HG02981 (cell line): ENCODE measurements at regions not wholly inside any gene's neighbourhood (a gene's known extent, or its start where the extent isn't known, plus 50 kb on each side); places are given as distances from the start of the nearest gene placed in this dataset.

Experiments
- ATAC-seq: cut with Tn5 transposase; IDR thresholded peaks from one replicate; pipeline ENCODE4 v1.9.1; 2021; ENCODE audit warnings: mild to moderate bottlenecking, moderate library complexity; ENCODE audit not compliant: unreplicated experiment

DNA sequence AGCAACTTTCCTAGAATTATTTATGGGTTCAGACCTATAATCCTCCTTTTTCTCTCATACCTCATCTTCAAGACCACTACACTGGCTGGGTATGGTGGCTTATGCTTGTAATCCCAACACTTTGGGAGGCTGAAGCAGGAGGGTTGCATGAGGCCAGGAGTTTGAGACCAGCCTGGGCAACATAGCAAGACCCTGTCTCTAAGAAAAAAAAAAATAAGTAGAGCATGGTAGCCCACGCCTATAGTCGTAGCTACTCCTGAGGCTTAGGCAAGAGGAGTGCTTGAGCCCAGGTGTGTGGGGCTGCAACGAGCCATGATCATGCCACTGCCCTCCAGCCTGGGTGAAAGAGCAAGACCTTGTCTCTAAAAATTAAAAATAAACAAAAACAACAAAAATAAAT, 832.4 kb downstream of the PCDH18 start:
- ATAC-seq, result no peak

DNA sequence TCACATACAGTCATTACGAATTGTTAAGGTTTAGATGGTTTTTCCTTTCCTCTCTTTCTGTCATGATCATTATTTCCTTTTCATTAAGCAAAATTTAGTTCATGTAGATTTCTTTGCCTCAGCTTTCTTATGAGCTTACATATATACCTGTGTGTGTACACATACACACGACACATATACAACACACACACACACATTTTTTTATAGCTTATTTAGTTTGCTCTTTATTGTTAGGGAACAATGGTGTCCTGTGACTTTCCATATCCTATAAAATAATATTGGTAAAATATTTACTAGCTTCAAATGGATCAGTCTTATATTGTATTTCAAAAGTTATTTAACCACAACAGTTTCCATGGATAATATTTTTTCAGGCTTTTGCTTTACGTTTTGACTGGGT, 840.7 kb downstream of the PCDH18 start:
- ATAC-seq, result no peak

DNA sequence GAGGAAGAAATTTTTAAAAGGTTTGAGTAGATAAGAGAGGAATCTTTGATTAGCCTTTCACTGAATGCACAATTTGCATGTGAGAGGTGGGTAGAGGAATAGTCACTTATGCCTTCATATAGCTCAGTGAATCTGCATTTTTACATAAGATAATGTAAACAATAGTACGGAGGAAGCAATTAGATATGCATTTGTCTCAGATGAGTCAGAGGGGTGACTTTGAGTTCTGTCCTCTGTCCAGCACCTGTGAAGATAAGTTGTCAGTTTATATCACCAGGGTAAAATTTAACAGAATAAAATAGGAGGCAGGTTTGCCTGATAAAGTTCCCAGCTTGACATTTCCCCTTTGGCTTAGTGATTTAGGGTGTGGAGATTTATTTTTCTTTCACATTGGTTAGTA, 841.9 kb downstream of the PCDH18 start:
- ATAC-seq, result no peak

DNA sequence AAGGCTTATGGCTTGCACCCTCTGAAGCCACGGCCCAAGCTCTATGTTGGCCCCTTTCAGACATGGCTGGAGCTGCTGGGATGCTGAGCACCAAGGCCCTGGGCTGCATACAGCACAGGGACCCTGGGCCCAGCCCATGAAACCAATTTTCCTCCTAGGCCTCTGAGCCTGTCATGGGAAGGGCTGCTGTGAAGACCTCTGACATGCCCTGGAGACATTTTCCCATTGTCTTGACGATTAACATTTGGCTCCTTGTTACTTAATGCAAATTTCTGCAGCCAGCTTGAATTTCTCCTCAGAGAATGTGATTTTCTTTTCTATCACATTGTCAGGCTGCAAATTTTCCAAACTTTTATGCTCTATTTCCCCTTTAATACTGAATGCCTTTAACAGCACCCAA, 844.7 kb downstream of the PCDH18 start:
- no peak for ATAC-seq

DNA sequence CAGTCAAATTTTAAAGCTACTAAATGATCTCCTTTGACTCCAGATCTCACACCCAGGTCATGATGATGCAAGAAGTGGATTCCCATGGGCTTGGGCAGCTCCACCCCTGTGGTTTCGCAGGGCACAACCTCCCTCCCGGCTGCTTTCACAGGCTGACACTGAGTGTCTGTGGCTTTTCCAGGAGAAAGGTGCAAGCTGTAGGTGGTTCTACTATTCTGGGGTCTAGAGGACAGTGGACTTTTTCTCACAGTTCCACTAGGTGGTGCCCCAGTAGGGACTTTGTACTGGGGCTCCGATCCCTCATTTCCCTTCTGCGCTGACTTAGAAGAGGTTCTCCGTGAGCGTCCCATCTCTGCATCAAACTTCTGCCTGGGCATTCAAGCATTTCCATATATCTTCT, 845.2 kb downstream of the PCDH18 start:
- ATAC-seq, result no peak

DNA sequence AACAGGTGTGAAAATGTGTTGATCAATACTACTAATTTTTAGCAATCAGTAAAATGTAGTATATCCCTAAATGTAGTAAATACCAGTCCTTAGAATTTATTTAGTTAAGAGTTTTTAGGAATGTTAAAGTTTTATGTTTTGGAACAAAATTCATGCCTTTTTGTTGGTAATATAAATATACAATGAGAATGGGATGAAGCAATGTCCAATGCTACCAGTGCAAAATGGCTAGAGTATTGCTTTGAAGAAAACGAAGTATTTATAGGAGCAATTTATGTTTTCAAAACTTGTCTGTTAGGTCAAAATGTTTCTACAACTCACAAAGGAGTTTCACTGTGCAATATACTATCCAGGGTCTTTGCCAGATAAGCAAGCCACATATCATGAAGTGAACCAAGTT, 851.5 kb downstream of the PCDH18 start:
- no peak for ATAC-seq

DNA sequence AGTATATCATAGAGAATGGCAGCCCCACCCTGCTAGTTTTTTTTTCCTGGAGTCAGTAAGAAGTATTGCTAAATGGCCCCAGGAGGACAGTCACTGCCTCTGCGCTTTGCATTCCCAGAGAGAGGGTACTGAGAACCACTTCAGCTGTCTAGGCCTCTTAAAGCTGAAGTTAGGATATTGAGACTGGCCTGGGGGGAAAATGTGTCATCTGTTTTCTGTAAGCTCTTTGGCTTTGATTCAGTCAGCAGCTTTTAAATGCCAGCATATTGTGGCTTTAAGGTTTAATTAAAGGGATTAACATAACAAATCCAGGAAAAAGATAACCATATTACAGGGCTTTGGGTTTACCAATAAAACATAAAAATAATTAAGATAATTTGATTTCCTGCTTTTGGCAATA, 852.0 kb downstream of the PCDH18 start:
- ATAC-seq, result no peak

DNA sequence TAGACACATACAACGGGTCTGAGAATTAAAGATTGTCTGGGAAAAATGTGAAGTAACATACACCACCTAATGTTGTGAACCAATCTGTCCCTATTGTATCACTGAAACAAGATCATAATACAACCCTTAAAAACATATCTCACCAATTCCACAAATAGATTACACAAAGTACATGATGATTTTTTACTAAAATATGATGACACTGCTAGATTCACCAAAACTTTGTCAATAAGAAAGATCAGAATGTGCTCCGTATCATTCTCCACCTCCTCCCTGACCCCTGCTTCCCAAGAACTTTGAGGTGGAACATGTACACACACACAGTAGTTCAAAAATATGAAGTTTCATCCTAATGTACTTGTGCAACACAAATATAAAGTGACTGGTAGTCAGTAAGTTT, 862.0 kb downstream of the PCDH18 start:
- ATAC-seq, result no peak

DNA sequence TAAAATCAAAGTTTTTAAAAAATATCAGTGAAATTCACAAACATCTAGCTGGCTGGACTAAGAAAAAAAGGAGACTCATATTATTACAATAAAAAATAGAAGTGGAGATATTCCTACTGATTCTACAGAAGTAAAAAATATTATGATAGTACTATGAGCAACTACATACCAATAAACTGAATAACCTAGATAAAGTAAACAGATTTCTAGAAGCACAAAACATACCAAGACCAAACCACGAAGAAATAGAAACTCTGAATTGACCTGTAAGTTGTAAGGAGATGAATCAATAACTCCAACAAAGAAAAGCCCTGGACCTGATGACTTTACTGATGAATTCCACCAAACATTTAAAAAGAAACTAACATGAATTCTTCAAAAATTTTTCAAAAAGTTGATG, 867.3 kb downstream of the PCDH18 start:
- ATAC-seq, result no peak

DNA sequence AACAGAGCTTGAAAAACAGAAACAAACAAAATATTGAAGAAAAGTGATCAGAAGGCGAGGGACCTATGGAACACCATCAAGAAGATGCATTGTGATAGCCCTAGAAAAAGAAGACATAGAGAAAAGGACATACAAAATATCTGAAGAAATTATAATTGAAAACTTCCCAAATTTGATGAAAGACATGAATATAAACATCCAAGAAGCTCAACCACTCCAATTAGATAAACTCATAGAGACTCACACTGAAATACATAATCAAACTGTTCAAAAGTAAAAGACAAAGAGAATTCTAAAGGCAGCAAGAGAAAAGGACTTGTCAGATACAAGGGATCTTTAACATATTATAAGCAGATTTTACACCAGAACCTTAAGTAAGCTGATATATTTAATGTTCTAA, 869.8 kb downstream of the PCDH18 start:
- ATAC-seq, result no peak

DNA sequence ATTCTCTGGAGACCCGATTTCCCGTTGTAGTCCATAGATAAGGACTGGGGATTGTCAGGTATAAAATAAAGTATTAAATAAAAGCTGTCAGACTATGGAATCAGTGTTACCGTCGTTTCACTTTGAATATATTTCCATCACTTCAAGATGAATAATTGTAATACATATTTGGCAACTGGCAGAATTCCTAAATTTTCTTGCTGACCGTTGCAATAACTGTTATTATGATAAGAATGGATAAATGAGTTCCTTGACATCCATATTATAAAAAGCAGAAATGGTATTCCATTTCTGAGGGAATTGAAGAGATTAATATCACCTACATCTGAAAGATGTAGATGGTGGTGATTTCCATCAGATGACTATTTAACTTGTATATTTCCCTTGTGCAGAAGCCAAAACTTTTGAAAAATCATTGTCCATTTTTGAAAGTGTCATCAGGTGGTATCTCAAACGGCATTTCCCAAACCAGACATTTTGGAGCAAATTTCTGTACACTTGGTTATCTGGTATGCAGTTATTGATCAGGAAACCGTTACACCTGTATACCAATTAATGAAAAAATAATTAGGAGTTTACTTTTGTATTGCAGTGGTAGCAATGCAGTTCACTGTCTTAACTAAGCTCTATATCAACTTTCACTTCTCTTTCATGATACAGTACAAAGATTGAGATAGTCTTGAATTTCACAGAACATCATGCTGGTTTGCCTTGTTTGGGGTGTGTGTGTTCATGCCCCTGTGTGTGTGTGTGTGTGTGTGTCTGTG, 878.5 kb downstream of the PCDH18 start:
- no peak for ATAC-seq

DNA sequence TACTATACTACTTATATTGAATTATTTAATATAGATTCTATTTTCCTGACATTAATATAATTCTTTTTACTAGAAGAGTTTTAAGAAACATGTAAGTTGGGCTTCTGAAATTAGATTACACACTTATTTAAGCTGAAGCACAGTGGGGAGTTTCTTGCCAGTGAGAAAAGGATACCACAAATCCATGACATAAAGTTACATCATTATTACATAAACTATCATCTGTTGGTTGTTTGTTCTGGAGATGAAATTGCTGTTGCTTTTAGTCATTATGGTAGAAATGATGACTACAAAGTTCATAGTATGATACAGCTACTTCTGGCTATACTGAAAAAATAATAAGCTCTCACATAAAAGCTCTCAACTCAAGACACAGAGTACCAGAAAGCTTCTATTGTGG, 880.4 kb downstream of the PCDH18 start:
- no peak for ATAC-seq

DNA sequence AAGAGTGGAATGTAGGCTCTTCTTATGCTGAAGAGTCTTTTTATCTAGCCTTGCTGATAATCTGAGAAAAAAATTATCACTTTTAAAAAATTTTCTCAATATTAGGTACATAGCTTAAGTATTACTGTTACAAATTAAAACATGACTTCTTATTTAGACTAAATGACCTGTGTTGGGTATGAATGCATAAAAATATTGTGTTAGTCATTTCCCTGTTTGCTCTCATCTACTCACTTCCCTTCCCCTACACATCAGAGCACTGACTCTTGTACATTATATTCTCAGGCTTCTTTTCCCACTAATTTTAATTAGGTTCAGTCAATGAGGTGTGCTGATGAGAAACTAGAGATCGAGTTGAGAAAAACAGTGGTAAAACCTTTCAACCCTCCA, 881.0 kb downstream of the PCDH18 start:
- peak; percentile 37 for ATAC-seq

DNA sequence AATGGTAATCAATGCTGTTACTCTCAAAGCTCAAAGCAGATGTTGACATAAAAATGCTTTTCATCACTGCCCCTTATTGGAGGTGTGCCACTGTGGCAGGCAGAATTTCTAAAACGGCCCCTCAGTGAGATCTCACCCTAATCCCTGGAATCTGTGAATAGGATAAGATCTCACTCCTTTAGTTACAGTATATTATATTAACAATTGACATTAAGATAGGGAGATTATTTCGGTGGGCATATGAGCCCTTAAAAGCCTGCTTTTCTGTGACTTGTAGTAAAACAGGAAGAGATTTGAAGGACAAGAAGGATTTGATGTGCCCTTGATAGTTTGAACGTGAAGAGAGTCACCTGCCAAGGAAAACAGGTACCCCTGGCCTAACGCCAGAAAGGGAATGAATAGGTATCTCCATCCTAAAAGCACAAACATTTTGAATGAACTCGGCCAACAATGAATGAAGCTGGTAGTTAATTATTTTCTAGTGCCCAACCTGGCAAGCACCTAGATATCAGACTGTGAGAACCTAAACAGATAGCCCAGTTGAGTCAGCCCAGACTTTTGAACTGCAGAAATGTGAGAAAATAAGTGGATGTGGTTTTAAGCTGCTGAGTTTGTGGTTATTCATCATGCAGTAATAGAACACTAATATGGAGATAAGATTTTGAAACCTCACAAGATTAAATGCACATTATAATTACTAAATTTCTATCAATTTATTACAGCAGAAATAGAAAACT, 881.6 kb downstream of the PCDH18 start:
- ATAC-seq, result peak; percentile 89

DNA sequence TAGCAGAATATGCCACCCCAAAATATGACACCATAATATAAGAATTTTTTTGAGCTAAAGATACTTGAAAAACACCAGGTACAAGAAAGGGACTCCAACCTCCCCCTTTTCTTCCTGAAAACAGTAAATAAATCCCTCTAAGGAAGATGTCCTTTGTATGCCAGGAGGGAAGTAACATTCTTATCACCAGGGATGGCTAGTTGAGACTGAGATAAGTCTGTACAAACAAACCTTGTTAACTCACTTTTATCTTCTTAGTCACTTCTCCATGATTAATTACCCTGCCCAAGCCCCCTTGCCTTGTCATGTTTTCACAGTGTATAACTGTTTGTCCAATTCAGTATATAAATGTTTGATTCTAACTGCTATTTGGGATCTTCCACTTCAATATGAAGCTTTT, 888.0 kb downstream of the PCDH18 start:
- ATAC-seq, result no peak

DNA sequence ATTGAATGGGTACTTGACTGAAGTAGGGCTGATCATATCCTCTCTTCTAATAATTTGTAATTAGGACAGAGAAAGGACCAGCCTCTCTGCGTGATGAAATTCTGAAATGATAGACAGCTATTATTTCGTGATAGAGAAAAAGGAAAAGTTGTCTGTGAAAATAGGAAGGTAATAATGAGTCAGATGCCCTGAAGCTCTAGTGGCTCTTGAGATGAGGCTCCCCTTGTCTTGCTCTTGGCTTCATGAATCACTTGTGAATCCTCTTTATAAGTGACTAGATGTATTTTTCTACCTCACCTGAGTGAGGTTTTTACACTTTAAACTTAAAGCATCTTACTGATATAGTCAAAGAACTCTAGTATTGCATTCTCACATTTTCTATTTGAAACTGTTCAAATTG, 888.9 kb downstream of the PCDH18 start:
- ATAC-seq, result no peak

DNA sequence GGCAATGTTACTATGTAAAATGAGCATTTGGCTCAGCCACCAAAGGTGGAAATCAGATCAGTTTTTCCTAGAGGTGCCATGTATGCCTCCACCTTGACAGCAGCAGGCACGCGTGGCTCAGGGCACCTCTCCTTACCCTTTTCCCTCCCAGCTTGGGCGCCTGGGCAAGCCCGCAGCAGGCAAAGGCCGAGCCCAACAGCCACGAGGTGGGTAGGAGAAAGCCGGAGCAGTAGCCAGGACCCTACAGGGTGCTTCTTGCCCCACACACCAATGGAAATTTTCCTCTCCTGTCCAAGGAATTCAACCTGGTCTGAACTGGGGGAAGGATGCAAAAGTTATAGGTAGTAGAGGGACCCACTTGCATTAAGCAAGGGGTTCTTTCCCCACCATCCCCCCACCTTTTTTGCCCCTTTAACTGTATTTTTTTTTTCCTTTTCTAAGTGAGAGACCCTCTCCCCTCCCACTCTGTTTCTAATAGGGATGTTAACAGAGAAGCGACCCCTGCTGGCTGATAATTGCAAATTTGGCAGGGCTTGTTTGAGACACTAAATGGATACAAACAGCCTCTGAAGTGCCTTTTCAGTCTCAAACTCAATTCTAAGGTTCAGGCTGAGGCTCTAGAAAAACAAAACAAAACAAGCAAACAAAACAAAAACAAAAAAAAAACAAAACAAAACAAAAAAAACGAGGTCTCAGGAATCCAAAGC, 895.1 kb downstream of the PCDH18 start:
- no peak for ATAC-seq

DNA sequence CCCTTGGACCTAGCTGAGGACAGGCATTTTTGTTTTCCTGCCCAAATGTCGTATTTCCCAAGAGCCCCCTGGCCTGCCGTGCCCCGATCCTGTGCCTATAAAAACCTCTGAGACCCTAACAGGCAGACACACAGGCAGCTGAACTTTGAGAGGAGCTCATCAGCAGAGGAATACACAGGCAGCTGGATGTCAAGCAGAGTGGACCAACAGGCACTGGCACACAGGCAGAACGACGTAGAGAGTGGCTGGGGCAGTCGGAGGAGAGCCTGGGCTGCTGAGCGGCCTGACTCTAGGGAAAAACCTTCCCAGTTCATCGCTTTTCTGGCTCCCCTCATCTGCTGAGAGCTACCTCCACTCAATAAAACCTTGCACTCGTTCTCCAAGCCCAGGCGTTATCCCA, 896.1 kb downstream of the PCDH18 start:
- no peak for ATAC-seq

DNA sequence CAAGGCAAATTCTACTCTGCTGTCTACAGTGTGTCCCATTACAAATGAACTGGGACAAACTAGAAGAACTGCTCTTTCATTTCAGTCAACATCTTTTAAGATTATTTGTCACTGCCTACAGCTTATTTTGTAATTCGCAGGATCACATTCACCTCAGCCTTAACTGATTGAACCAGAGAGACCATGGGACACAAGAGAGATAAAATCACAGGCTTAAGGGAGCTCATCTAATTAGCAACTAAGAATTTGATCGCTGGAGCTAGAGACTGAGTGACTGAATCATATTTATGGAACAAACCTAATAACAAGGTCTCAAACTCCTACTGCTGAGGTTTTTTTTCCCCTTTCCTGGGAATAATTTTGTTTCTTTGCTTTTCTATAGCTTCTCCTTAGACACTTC, 898.2 kb downstream of the PCDH18 start:
- ATAC-seq, result no peak

DNA sequence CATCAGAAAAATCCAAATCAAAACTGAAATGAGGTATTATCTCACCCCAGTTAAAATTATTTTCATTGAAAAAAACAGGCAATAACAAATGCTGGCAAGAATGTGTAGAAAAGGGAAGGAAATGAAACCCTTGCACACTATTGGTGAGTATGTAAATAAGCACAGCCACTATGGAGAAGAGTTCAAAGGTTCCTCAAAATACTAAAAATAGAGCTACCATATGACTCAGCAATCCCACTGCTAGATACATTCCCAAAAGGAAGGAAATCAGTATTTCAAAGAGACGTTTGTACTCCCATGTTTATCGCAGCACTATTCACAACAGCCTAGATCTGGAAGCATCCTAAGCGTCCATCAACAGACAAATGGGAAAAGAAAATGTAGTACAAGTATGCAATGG, 932.4 kb downstream of the PCDH18 start:
- ATAC-seq, result no peak

DNA sequence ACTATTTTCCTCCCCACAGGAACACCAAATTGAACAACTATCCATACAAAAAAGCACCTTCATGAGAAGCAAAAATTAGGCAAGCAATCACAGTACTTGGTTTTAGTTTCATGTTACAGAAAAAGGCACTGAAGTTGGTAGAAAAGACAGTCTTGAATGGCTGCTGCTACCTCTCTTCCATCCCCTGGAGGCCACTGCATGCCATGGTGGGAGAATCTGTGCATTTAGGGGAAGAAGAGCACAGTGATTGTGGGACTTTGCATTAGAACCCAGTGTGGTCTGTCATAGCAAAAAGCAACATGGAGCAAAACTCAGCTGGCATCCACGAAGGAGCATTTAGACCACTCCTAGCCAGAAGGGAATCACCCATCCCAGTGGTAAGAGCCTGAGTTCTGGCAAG, 941.9 kb downstream of the PCDH18 start:
- no peak for ATAC-seq

DNA sequence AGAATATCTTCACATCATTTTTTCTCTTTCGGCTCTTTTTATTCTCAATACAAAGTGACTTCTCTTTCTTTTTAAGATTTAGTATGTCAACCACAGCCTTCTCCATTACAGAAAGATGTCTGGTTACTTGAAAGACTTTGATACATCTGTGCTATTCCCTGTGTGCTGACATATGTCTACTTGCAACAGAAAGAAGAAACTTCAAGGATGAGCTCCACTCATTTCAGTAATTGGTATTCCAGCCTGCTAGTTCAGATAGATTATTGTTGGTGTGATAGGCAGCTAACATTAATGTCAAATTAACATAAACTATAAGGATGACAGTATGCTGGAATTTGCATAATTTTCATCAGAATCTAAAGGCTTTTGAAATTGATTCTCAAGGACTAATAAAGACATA, 948.7 kb downstream of the PCDH18 start:
- no peak for ATAC-seq
